Right atrium auricular region (tissue), 2 donors: ENCODE measurements at regions not wholly inside any gene's neighbourhood (a gene's known extent, or its start where the extent isn't known, plus 50 kb on each side); places are given as distances from the start of the nearest gene placed in this dataset.

ENCODE experiments used
- DNase-seq: peaks from one replicate; pipeline ENCODE4 v3.0.0-alpha.2; 2019; ENCODE audit warnings: low spot score
- H3K27ac ChIP-seq, 2 donors: fragments of 200-600 bp; sonication (generic); 1 replicate in 1 of 2; 2 replicates in 1 of 2; pipeline ENCODE4 v1.5.1; 2016 to 2019
- H3K27me3 ChIP-seq, 2 donors: fragments of 200-600 bp; sonication (generic); one replicate each; pipeline versions ENCODE4 v1.5.1 to v1.6.0; 2017 to 2019
- H3K36me3 ChIP-seq: fragments of 200-600 bp; sonication (generic); one replicate; pipeline ENCODE4 v1.5.1; 2016
- H3K4me1 ChIP-seq, 2 donors: fragments of 200-600 bp; sonication (generic); one replicate each; pipeline versions ENCODE4 v1.5.1 to v1.6.0; 2017 to 2019
- H3K4me3 ChIP-seq, 2 donors: fragments of 200-600 bp; sonication (generic); 1 replicate in 1 of 2; 2 replicates in 1 of 2; pipeline ENCODE4 v1.5.1; 2017 to 2019; ENCODE audit warnings: mild to moderate bottlenecking in 1 of 2, moderate library complexity in 1 of 2
- H3K9me3 ChIP-seq, 2 donors: fragments of 200-600 bp; sonication (generic); one replicate each; pipeline ENCODE4 v1.5.1; 2019
- CTCF ChIP-seq, 2 donors: fragments of 200-600 bp; sonication (generic); IDR thresholded peaks; one replicate each; pipeline ENCODE4 v1.5.1; 2019; ENCODE audit warnings: antibody characterized with exemption in 2 of 2

- Histone ChIP-seq H3K36me3 (no peaks in the 10 kb centered on the region), H3K27me3 (no peaks in the 10 kb centered on the region), H3K4me3 (no peak overlapping the region), H3K9me3 (no peaks in the 10 kb centered on the region), H3K27ac (no peak overlapping the region), H3K4me1 (no peaks in the 10 kb centered on the region)
- no peak for TF ChIP-seq CTCF (IDR thresholded peaks at IDR 0.05)
- no peak for DNase-seq
Measured at GRCh38 chr18:72207280-72207679, 336.9 kb downstream of the CBLN2 start.

- Histone ChIP-seq H3K4me3 (no peak overlapping the region), H3K27me3 (no peaks in the 10 kb centered on the region), H3K9me3 (no peaks in the 10 kb centered on the region), H3K27ac (no peak overlapping the region), H3K4me1 (no peaks in the 10 kb centered on the region), H3K36me3 (no peaks in the 10 kb centered on the region)
- DNase-seq = no peak
- TF ChIP-seq CTCF (IDR thresholded peaks at IDR 0.05) = no peak
Measured at GRCh38 chr18:72206814-72207213, 337.3 kb downstream of the CBLN2 start.

GRCh38 chr18:72201032-72201431 lies 343.1 kb downstream of the CBLN2 start:
- Histone ChIP-seq H3K4me1 (no peaks in the 10 kb centered on the region), H3K4me3 (no peak overlapping the region)

GRCh38 chr18:72197591-72197990 lies 346.6 kb downstream of the CBLN2 start:
- no peak for TF ChIP-seq CTCF (IDR thresholded peaks at IDR 0.05)
- H3K4me3 ChIP-seq = no peak overlapping the region
- H3K27me3 ChIP-seq = no peaks in the 10 kb centered on the region
- no peaks in the 10 kb centered on the region for H3K36me3 ChIP-seq
- no peak for DNase-seq
- H3K9me3 ChIP-seq = no peaks in the 10 kb centered on the region
- H3K27ac ChIP-seq = no peak overlapping the region
- H3K4me1 ChIP-seq = no peaks in the 10 kb centered on the region

More at GRCh38 chr18:72201032-72201431, 343.1 kb downstream of the CBLN2 start:
- TF ChIP-seq CTCF (IDR thresholded peaks at IDR 0.05) = no peak
- no peak overlapping the region for H3K27ac ChIP-seq
- no peaks in the 10 kb centered on the region for H3K36me3 ChIP-seq
- no peak for DNase-seq
- no peaks in the 10 kb centered on the region for H3K9me3 ChIP-seq
- no peaks in the 10 kb centered on the region for H3K27me3 ChIP-seq

GRCh38 chr18:72194072-72194471 lies 350.1 kb downstream of the CBLN2 start:
- H3K36me3 ChIP-seq = no peaks in the 10 kb centered on the region
- H3K9me3 ChIP-seq = no peaks in the 10 kb centered on the region
- no peaks in the 10 kb centered on the region for H3K4me1 ChIP-seq
- H3K27me3 ChIP-seq = no peaks in the 10 kb centered on the region
- no peak for DNase-seq
- H3K4me3 ChIP-seq = no peak overlapping the region
- no peak overlapping the region for H3K27ac ChIP-seq
- TF ChIP-seq CTCF (IDR thresholded peaks at IDR 0.05) = no peak

- Histone ChIP-seq H3K4me1 (no peaks in the 10 kb centered on the region), H3K9me3 (no peaks in the 10 kb centered on the region), H3K27me3 (no peaks in the 10 kb centered on the region), H3K27ac (no peak overlapping the region), H3K4me3 (no peak overlapping the region), H3K36me3 (no peaks in the 10 kb centered on the region)
- TF ChIP-seq CTCF (IDR thresholded peaks at IDR 0.05) = no peak
- no peak for DNase-seq
Measured at GRCh38 chr18:72187956-72188355, 356.2 kb downstream of the CBLN2 start.
